ACHN (cell line): ENCODE measurements at regions not wholly inside any gene's neighbourhood (a gene's known extent, or its start where the extent isn't known, plus 50 kb on each side); places are given as distances from the start of the nearest gene placed in this dataset.
"Not testable (repeated sequence)": the region's sequence is repeated elsewhere in the genome, so short reads cannot be mapped to it uniquely, and the experiment has no call there.

Source experiments
- DNase-seq: peaks from one replicate; pipeline ENCODE4 v3.0.0-alpha.2; 2015
- in situ Hi-C: cut with HindIII; loops from 2 replicates; pipeline ENCODE4 v1.10.0; 2017; ENCODE audit warnings: low sequenced_read_pairs, low pct_ligation_motif_present, low pct_unique_long_range_greater_than_20kb

DNA sequence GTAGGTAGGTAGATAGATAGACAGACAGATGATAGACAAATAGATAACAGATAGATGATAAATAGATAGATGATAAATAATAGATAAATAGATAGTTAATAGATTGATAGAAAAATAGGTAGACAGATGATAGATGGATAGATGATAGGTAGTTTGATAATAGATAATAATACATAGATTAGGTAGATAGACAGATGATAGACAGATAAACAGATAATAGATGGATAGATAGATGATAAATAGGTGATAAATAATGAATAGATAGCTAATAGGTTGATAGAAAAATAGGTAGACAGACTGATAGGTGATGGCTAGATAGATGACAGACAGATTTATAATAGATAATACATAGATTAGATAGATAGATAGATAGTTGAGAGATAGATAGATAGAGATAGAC lies 350.5 kb upstream of the DPP6 start:
- in situ Hi-C loops: no loop called here
- no peak for DNase-seq

DNA sequence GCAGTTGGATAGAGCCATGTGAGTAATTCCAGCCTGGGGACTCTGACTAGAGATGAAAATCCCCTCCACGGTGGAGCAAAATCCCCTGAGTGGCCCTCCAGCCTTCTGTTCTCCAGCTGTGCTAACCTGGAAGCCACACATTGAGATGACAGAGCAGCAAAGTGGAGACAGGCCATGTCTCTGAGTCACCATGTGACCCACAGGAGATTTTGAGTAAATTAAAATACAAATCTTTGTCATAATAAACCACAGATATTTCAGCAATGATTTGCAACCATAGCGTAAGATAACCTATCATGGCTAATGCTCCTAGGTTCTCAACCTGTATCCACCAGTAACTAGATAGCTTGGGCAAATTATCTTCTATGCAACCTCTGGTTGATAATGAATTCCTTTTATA lies 328.3 kb upstream of the DPP6 start:
- in situ Hi-C loops, DNase-seq: not testable (repeated sequence)

DNA sequence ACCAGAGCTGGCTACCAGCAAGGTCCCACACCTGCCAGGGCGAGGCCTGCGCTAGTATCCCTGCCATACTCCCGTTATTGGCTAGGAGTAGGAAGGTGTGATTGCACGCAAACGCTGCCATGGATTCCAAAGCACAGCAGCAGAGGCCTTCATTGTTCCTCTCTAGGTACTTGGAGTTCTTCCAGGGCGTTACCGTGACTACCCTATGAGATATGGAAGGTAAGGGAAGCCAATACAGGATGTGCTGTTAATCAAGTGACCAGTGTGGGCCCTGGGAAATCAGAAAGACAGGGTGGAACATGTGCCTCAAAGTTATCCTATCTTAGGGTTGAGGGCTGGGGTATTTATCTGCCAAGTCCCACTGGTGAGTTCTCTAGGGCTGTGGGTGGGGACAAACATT lies 320.7 kb upstream of the DPP6 start:
- not testable (repeated sequence) for DNase-seq

DNA sequence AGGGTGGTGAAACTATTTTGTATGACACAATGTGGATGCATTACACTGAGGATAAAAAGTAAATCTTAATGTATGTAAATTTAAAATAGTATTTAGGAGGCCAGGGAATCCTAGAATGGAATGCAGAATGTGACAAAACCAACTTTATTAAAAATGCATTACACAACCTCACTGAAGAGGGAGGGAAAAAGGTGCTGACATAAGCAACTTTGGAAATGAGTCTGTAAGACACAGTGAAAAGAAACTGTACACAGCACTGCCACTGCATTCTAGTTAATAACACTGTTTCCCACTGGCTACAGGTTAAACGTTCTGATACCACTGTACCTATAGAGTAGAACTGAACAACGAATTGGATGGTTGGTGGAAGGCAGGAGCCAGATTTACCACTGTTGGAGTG lies 308.8 kb upstream of the DPP6 start:
- DNase-seq, in situ Hi-C loops: not testable (repeated sequence)

More for the DNA sequence above, 320.7 kb upstream of the DPP6 start:
- in situ Hi-C loops: not testable (repeated sequence)

DNA sequence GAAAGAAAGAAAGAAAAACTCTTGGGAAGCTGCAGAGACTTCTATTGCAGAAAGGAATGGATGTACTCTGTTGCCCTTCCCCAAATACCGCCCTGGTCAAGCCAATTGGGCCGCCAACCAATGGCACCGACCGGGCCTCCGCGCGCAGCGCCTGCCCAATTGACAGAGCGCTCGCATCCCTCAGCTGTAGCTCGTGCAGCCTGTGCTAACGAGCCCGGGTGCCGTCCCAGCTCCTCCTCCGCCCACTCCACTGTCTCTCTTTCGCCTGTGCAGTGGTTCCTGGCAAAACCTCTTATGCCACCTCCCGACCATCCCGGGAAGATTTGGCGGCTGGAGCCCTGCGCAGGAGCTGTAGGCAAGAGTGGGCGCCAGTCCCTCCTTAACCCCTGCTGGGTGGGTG lies 304.2 kb upstream of the DPP6 start:
- DNase-seq, in situ Hi-C loops: not testable (repeated sequence)

DNA sequence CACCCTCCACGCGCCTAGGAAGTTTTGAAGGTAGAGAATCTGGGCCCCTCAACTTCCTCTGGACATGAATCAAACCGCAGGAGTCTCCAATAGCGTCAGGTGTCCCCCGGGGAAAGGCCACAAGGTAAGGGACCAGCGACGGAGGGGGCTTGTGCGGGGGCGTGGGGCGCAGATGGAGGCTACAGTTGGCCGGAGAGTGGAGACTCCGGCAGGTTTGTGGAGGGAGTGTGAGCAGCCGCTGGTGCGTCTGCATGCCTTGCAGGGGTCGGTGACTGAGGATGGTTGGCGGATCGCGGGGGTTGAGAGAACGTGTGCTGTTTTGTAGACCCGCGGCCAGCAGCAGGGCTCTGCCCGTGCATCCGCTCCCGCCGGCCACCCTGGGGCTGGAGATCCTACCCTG lies 303.3 kb upstream of the DPP6 start:
- DNase-seq, in situ Hi-C loops: not testable (repeated sequence)

DNA sequence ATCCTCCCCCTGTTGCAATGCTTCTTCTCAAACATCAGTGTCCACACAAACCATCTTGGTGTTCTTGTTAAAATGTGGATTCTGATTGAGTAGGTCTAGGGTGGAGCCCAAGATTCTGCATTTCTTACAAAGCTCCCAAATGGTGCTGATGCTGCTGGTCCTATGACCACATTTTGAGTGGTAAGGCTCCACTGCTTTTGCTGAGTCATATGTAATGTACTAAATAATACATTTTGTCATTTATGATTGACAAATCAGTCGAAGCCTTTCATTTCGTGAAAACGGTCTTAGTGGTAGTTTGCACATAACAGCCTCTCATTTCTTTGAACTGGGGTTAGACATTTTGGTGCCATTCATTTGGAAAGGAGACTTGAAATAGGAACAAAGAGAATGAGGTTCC lies 286.3 kb upstream of the DPP6 start:
- DNase-seq, in situ Hi-C loops: not testable (repeated sequence)

DNA sequence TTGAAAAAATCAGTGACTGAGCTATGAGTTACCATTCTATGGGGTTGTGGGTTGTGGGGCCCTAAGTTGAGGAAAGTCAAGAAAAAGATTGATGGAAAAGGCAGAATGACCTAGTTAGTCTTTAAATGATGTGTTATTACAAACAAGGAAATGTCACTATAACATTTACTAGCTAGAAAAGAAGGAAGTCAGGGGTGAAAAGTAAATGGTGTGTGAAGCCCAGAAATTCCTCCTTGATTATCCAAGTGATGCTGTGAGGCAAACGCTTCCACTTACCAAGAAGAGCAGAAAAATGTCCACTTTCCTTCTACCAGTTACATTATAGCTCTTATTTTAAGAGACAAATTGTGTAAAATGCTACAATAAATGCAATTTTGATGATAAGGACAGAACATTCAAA lies 285.3 kb upstream of the DPP6 start:
- in situ Hi-C loops: not testable (repeated sequence)

DNA sequence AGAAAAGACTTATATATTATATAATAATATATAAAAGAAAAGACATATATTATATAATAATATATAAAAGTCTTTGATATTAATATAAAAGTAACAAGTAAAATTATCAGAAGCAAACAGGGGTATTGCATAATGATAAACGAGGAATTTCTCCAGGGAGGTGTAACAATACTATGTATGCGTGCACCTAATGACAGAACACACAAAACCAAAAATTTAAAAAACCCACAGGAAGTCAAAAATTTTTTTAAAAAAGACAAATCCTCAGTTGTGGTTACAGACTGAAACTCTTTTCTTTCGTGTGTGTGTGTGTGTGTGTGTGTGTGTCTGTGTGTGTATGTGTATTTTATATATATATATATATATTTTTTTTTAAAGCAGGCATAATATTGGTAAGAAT lies 279.2 kb upstream of the DPP6 start:
- DNase-seq: no peak
- in situ Hi-C loops: no loop called here

More for the DNA sequence above, 285.3 kb upstream of the DPP6 start:
- not testable (repeated sequence) for DNase-seq

DNA sequence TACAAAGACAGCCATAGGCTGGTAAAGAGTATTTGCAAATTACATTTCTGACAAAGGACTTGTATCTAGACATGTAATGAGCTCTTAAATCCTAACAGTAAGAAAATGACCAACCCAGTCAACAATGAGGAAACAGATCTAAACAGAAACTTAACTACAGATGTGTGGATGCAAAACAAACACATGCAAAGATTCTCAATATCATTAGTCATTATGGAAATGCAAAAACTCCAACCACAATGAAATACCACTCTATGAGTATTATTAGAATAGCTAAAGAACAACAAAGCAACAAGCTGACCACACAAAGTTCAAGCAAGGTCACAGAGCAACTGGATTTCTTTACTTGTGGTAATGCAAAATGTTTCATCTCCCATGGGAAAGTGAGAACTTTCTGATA lies 275.3 kb upstream of the DPP6 start:
- DNase-seq, in situ Hi-C loops: not testable (repeated sequence)

DNA sequence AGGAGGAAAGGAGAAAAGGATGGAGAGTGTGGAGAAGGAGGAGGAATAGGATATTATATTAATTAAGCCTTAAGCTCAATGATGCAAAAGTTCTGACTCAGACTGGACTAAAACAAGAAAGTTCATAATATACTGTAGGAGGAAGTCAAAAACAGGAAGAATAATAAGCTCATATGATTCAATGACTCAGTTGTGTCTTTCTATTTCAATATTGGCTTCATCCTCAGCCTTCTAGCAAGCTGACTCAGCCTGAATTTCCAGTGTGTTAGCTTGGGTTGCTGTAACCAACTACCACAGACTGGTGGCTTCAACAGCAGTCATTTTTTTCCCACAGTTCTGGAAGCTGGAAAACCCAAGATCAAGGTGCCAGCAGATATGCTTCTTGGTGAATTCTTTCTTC lies 254.8 kb upstream of the DPP6 start:
- in situ Hi-C loops, DNase-seq: not testable (repeated sequence)

DNA sequence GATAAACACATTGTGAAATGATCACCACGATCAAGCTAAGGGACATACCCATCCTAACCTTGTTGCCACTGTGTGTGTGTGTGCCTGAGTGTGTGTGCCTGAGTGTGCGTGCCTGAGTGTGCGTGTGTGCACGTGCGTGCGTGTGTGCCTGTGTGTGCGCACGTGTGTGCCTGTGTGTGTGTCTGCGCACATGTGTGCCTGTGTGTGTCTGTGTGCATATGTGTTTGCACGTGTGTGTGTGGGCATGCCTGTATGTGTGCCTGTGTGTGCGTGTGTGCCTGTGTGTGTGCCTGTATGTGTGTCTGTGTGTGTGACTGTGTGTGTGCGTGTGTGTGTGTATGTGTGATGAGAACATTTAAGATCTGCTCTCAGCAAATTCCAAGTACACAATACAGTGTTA lies 244.1 kb upstream of the DPP6 start:
- DNase-seq: no peak
- in situ Hi-C loops: no loop called here

DNA sequence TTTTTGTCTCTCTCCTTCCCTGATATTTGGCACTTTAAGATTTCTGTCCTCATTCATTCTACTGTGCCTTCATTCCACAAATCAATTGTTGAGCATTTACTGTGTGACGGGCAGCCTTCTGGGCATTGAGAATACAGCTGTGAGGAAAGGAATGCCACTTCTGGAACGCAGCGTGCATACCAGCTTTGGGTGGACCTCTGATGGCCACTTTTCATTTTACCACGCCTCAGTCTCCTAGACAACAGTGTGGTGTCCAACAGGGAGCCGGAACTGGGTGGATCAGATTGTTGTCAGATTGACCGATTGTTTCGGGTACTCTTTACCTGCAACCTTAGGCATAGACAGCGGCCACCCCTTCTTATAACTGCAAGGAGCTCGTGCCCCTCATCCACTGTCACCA lies 222.7 kb upstream of the DPP6 start:
- DNase-seq: no peak
- in situ Hi-C loops: no loop called here

DNA sequence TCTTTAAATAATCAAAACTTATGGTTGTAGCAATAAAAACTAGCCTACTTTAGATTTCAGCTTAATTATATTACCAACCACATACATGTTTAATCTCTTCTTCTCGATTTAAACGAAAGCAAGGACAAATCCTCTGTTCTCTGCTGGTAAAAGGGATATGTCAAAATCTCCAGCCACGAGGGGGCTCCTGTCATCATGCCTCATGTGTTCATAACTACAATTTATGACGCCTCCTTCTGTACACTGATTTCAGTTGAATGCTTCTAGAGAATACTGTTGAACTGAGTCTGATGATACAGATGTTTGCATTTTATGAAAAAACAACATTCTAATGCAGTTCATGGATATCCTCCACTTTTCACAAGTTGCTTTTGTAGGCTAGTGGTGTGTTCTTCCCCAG lies 220.0 kb upstream of the DPP6 start:
- in situ Hi-C loops: no loop called here
- DNase-seq: peak; percentile 6

DNA sequence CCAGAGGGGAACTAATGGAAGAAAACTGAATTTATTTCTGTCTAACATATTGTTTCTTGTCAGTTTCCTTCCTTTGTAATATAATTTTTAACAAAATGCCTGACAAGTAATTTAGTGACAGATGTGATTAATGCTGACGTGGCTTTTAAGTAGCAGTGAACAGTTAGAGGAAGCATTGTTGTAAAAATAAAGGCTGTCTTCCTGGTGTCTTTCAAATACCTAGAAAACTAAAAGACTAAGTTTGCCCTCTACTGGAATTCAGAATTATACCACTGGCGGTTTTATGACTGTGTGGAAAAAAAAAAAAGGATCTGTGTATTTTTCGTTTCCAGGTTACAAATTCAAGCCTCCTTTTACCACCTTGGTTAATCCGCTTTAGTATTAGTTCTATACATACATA lies 217.1 kb upstream of the DPP6 start:
- in situ Hi-C loops: no loop called here
- peak; percentile 22 for DNase-seq

DNA sequence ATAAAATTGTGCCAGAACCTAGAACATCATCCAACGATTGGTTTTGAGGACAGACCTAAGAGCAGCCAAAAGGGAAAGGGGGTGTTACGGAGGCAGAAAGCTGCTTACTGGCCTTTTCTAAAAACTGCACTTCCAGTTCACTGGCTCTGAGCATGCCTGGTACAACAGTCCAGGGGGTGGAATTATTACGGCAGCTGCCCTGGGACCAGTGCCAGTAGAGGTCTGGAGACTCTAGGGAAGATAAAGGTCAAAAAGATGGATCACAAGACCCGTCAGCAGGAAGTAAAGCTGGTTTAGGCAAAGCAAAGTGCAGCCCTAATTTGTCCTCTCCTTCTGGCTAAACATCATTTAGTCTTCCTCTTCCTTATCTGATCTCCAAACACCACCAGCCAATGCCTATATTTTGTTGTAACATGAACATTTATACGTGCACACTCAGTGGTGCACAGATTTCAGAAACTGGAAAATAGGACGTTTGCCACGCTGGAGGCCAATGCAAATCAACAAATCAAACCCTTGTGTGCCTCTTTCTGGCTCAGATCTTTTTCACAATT lies 216.4 kb upstream of the DPP6 start:
- in situ Hi-C loops: no loop called here
- no peak for DNase-seq

DNA sequence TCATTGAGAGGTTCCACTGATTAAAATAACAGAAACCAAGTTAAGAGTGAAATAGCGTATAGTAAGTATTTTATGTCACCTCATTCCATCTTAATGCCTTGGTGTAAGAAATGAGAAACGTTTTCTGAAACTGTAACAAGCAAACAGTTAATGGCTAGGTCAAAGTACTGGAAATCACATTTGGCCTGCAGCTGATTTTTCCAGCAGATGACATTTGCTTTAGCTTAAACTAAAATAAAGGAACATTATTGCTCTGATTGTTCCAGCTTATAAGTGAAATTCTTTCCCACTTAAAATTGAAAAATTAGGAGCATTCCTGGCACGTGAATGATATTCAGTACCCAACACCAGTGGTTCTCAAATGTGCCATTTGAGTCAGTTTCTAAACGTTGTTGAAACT lies 213.6 kb upstream of the DPP6 start:
- DNase-seq: no peak
- in situ Hi-C loops: no loop called here

DNA sequence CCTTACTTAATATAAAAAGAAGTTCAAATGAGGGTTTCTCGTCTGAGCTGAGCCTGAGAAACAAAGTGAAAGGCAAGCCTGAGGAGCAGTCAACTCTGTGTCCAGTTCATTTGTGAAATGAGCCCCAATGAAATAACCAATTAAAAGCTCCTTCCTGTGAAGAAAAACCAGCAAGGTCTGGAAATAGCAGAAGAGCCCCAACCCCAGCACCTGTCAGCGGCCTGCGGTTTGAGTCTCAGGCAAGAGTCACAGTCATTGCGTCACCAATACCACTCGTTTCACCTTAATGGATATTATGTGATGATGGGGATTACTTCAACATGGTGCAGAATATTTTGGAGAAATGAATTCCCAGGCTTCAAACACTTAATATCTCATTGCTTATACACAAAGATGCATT lies 211.3 kb upstream of the DPP6 start:
- DNase-seq: no peak
- in situ Hi-C loops: no loop called here

DNA sequence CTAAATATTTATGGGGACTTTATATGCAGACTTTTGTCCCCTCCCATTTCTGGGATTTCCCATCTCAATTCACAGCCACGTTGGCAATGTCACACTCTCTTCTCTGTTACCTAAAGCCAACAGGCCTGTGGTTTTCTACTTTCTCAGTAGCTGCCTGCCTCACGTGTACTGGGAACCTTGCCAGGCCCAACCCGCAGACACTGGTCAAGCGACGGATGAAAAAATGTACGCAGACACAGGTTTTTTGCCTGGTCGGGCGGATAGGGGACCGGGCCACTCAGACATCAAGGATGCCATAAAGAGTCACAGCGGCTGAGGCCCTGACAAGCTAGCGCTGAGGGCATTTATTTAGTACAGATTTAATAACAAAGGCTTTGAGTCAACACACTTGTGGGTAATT lies 204.4 kb upstream of the DPP6 start:
- in situ Hi-C loops: no loop called here
- DNase-seq: no peak

DNA sequence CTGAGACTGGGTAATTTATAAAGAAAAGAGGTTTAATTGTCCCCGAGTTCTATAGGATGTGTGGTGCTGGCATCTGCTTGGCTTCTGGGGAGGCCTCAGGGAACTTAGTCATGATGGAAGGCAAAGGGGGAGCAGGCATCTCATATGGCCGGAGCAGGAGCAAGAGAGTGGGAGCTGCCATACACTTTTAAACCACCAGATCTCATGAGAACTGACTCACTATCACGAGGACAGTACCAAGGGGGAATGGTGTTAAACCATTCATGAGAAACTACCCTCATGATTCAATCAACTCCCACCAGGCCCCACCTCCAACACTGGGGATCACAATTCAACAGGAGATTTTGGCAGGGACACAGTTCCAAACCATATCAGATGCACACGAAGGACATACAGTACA lies 199.9 kb upstream of the DPP6 start:
- in situ Hi-C loops: no loop called here
- DNase-seq: no peak

DNA sequence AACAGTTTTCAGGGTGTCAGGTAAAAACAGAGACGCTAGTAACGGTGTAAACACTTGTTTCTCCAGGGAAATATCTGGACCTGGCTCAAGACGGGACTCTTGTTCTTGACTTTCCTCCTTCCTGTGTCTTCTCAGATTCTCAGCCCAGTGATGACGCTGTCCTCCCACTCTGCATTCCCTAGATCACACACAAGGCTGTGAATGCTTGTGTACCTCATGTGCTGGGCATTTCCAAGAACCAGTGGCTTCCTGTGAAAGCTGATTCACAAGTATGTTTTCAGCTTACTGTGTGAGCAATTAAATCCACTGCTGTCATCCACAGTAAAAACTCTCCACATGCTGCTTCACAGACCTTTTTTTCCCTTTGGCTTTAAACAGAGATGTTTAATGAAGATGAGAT lies 193.8 kb upstream of the DPP6 start:
- DNase-seq: no peak
- in situ Hi-C loops: no loop called here
